H9 (cell line): ENCODE measurements at regions not wholly inside any gene's neighbourhood (a gene's known extent, or its start where the extent isn't known, plus 50 kb on each side); places are given as distances from the start of the nearest gene placed in this dataset.

Source experiments
- DNase-seq: peaks from one replicate; pipeline ENCODE4 v3.0.0-alpha.2; 2017
- H2AFZ ChIP-seq: one replicate; pipeline ENCODE4 v1.6.1; 2013; ENCODE audit warnings: mild to moderate bottlenecking, low read length, control low read depth, moderate library complexity
- H2AK5ac ChIP-seq: 2 replicates; pipeline ENCODE4 v1.6.1; 2013; ENCODE audit warnings: low read length, control low read depth, mixed read lengths; ENCODE audit not compliant: insufficient read length
- H2BK120ac ChIP-seq: one replicate; pipeline ENCODE4 v1.6.1; 2013; ENCODE audit warnings: low read depth, mild to moderate bottlenecking, low read length, control low read depth, inconsistent platforms; ENCODE audit not compliant: poor library complexity, severe bottlenecking
- H2BK12ac ChIP-seq: 2 replicates; pipeline ENCODE4 v1.6.1; 2013; ENCODE audit warnings: low read length, control low read depth, mixed read lengths, low read depth; ENCODE audit not compliant: insufficient read length
- H2BK15ac ChIP-seq: 2 replicates; pipeline ENCODE4 v1.6.1; 2013; ENCODE audit warnings: low read depth, low read length, control low read depth
- H2BK20ac ChIP-seq: one replicate; pipeline ENCODE4 v1.6.1; 2013; ENCODE audit warnings: low read depth, mild to moderate bottlenecking, low read length, control low read depth, inconsistent platforms; ENCODE audit not compliant: poor library complexity, severe bottlenecking
- H2BK5ac ChIP-seq: 2 replicates; pipeline ENCODE4 v1.6.1; 2013; ENCODE audit warnings: low read length, control low read depth, mixed read lengths; ENCODE audit not compliant: insufficient read length
- H3K14ac ChIP-seq: 2 replicates; pipeline ENCODE4 v1.6.1; 2013; ENCODE audit warnings: low read length, control low read depth; ENCODE audit not compliant: insufficient read depth
- H3K18ac ChIP-seq: 2 replicates; pipeline ENCODE4 v1.6.1; 2013; ENCODE audit warnings: low read depth, mild to moderate bottlenecking, mixed read lengths, low read length, control low read depth; ENCODE audit not compliant: insufficient read length
- H3K23ac ChIP-seq: 2 replicates; pipeline ENCODE4 v1.6.1; 2013; ENCODE audit warnings: low read length, control low read depth, mixed read lengths, low read depth; ENCODE audit not compliant: insufficient read length
- H3K23me2 ChIP-seq: 2 replicates; pipeline ENCODE4 v1.6.1; 2013; ENCODE audit warnings: low read depth, mild to moderate bottlenecking, mixed read lengths, low read length, control low read depth; ENCODE audit not compliant: insufficient read length, poor library complexity, severe bottlenecking
- H3K27ac ChIP-seq: 2 replicates; pipeline ENCODE4 v1.5.1; 2013; ENCODE audit warnings: low read length, control low read depth, mixed read lengths, low read depth; ENCODE audit not compliant: insufficient read length
- H3K27me3 ChIP-seq: 2 replicates; pipeline ENCODE4 v1.6.1; 2013; ENCODE audit warnings: low read length, control low read depth, inconsistent platforms; ENCODE audit not compliant: insufficient read depth
- H3K4ac ChIP-seq: 2 replicates; pipeline ENCODE4 v1.6.1; 2013; ENCODE audit warnings: low read depth, mild to moderate bottlenecking, control low read depth, inconsistent platforms, low read length, moderate library complexity
- H3K4me1 ChIP-seq: 2 replicates; pipeline ENCODE4 v1.6.1; 2013; ENCODE audit warnings: low read length, control low read depth, inconsistent platforms; ENCODE audit not compliant: insufficient read depth
- H3K4me2 ChIP-seq: 2 replicates; pipeline ENCODE4 v1.6.1; 2013; ENCODE audit warnings: low read length, control low read depth, mixed read lengths; ENCODE audit not compliant: insufficient read length, insufficient read depth
- H3K56ac ChIP-seq: 2 replicates; pipeline ENCODE4 v1.6.1; 2013; ENCODE audit warnings: low read depth, mild to moderate bottlenecking, mixed read lengths, low read length, control low read depth; ENCODE audit not compliant: insufficient read length
- H3K79me1 ChIP-seq: 2 replicates; pipeline ENCODE4 v1.6.1; 2013; ENCODE audit warnings: low read depth, mild to moderate bottlenecking, moderate library complexity, low read length, control low read depth, inconsistent platforms; ENCODE audit not compliant: insufficient read depth, poor library complexity, severe bottlenecking
- H3K79me2 ChIP-seq: 2 replicates; pipeline ENCODE4 v1.6.1; 2013; ENCODE audit warnings: low read length, control low read depth, inconsistent platforms; ENCODE audit not compliant: insufficient read depth
- H3K9ac ChIP-seq: 2 replicates; pipeline ENCODE4 v1.6.1; 2013; ENCODE audit warnings: low read length, control low read depth, mixed read lengths; ENCODE audit not compliant: insufficient read length; ENCODE audit errors: extremely low read depth
- H3K9me3 ChIP-seq: one replicate; pipeline ENCODE4 v1.6.1; 2013; ENCODE audit warnings: low read depth, low read length, inconsistent platforms; ENCODE audit not compliant: control insufficient read depth
- H3T11ph ChIP-seq: one replicate; pipeline ENCODE4 v1.6.1; 2013; ENCODE audit warnings: mild to moderate bottlenecking, low read length, control low read depth, inconsistent platforms
- H4K20me1 ChIP-seq: one replicate; pipeline ENCODE4 v1.6.1; 2013; ENCODE audit not compliant: control insufficient read depth, insufficient read length, insufficient read depth
- H4K5ac ChIP-seq: 2 replicates; pipeline ENCODE4 v1.6.1; 2013; ENCODE audit warnings: low read depth, mild to moderate bottlenecking, mixed read lengths, low read length, control low read depth; ENCODE audit not compliant: insufficient read length
- H4K8ac ChIP-seq: replicated peaks from 2 replicates; pipeline ENCODE4 v1.6.1; 2013; ENCODE audit warnings: low read length, control low read depth, mixed read lengths, low read depth; ENCODE audit not compliant: insufficient read length
- H4K91ac ChIP-seq: 2 replicates; pipeline ENCODE4 v1.6.1; 2013; ENCODE audit warnings: low read depth, mild to moderate bottlenecking, moderate library complexity, mixed read lengths, low read length, control low read depth; ENCODE audit not compliant: insufficient read length
- H3K27ac Mint-ChIP-seq, 3 experiments: 2 replicates in 2 of 3; 3 replicates in 1 of 3; pipeline ENCODE4 v1.8.0; 2020 to 2021; ENCODE audit warnings: mixed read lengths in 3 of 3, mild to moderate bottlenecking in 1 of 3, moderate library complexity in 1 of 3
- H3K27me3 Mint-ChIP-seq: 2 replicates; pipeline ENCODE4 v1.8.0; 2021; ENCODE audit warnings: low read depth, mild to moderate bottlenecking, moderate library complexity, mixed read lengths
- H3K36me3 Mint-ChIP-seq, 3 experiments: 2 replicates in 2 of 3; 3 replicates in 1 of 3; pipeline ENCODE4 v1.8.0; 2020 to 2021; ENCODE audit warnings: low read depth in 3 of 3, mixed read lengths in 3 of 3; ENCODE audit not compliant: insufficient read depth in 1 of 3
- H3K4me1 Mint-ChIP-seq, 2 experiments: 2 replicates each; pipeline ENCODE4 v1.8.0; 2020; ENCODE audit warnings: mixed read lengths in 2 of 2
- H3K4me3 Mint-ChIP-seq, 2 experiments: 2 replicates in 1 of 2; 3 replicates in 1 of 2; pipeline ENCODE4 v1.8.0; 2020 to 2021; ENCODE audit warnings: mild to moderate bottlenecking in 2 of 2, mixed read lengths in 2 of 2, moderate library complexity in 1 of 2
- H3K9me3 Mint-ChIP-seq, 2 experiments: 2 replicates in 1 of 2; 3 replicates in 1 of 2; pipeline ENCODE4 v1.8.0; 2020; ENCODE audit warnings: mild to moderate bottlenecking in 2 of 2, mixed read lengths in 2 of 2, moderate library complexity in 1 of 2
- WGBS: extraction: QIAGEN DNeasy Blood & Tissue Kit; methylation state at CpG from one replicate; pipeline ENCODE4 v1.1.7; 2013; ENCODE audit warnings: missing lambda C conversion rate, low lambda C conversion rate, mixed read lengths; ENCODE audit not compliant: insufficient read length; ENCODE audit errors: extremely low coverage; 5-methylcytosine and 5-hydroxymethylcytosine counted together
- TF ChIP-seq, protein P1 (sequence below): fragments of 200-600 bp; sonication (generic); conservative IDR thresholded peaks from 3 replicates; pipeline ENCODE4 v1.8.0; 2021; ENCODE audit warnings: antibody characterized with exemption, mild to moderate bottlenecking

DNA sequence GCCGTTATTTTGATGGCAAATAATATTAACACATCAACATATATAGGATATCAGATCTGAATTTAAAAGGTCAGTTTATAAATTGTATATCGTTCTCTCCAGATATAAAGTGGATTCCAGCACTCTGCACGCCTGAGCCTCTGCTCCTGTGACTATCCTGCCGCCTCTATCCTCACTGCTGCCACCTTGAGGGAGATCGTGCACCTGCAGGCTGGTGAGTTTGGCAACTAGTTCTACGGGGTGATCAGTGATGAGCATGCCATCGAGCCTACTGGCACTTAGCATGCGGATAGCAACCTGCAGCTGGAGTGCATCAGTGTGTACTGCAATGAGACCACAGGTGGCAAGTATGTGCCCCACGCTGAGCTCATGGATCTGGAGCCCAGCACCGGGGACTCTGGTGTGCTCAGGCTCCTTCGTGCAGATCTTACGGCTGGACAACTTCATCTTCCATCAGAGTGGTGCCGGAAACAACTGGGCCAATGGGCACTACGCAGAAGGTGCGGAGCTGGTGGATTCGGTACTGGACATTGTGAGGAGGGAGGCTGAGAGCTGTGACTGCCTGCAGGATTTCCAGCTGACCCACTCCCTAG, 84.9 kb downstream of the FBXO5 start:
- no peak overlapping the region for H3K23ac ChIP-seq
- H3K27me3 Mint-ChIP-seq, result peaks cover 11% of the 10 kb centered on the region
- no peak overlapping the region for H4K8ac ChIP-seq
- no peak overlapping the region for H2BK120ac ChIP-seq
- no peak overlapping the region for H3K56ac ChIP-seq
- H3K27ac Mint-ChIP-seq, result no peak overlapping the region
- DNase-seq, result peak; percentile 88
- no peaks in the 10 kb centered on the region for H3K4me1 ChIP-seq
- no peaks in the 10 kb centered on the region for H3K79me1 ChIP-seq
- H3K4me2 ChIP-seq, result no peak overlapping the region
- no peak overlapping the region for H2AFZ ChIP-seq
- no peaks in the 10 kb centered on the region for H3K27me3 ChIP-seq
- H2BK5ac ChIP-seq, result no peak overlapping the region
- no peaks in the 10 kb centered on the region for H3K9me3 Mint-ChIP-seq
- no CpG with 5 or more reads among the region's 16 CpGs for WGBS
- H3K4me3 Mint-ChIP-seq, result no peak overlapping the region
- no peaks in the 10 kb centered on the region for H3K79me2 ChIP-seq
- no peak overlapping the region for H2AK5ac ChIP-seq
- H2BK20ac ChIP-seq, result no peak overlapping the region
- no peak overlapping the region for H3K14ac ChIP-seq
- no peak overlapping the region for H2BK15ac ChIP-seq
- no peak overlapping the region for H3K27ac ChIP-seq
- peaks cover 13 to 28% of the 10 kb centered on the region in 2 experiments for H3K4me1 Mint-ChIP-seq
- TF ChIP-seq, protein P1, sequence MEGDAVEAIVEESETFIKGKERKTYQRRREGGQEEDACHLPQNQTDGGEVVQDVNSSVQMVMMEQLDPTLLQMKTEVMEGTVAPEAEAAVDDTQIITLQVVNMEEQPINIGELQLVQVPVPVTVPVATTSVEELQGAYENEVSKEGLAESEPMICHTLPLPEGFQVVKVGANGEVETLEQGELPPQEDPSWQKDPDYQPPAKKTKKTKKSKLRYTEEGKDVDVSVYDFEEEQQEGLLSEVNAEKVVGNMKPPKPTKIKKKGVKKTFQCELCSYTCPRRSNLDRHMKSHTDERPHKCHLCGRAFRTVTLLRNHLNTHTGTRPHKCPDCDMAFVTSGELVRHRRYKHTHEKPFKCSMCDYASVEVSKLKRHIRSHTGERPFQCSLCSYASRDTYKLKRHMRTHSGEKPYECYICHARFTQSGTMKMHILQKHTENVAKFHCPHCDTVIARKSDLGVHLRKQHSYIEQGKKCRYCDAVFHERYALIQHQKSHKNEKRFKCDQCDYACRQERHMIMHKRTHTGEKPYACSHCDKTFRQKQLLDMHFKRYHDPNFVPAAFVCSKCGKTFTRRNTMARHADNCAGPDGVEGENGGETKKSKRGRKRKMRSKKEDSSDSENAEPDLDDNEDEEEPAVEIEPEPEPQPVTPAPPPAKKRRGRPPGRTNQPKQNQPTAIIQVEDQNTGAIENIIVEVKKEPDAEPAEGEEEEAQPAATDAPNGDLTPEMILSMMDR, result peak; percentile 81
- no peak overlapping the region for H3K9ac ChIP-seq
- H4K20me1 ChIP-seq, result no peaks in the 10 kb centered on the region
- H3K36me3 Mint-ChIP-seq, result no peaks in the 10 kb centered on the region
- H4K5ac ChIP-seq, result no peak overlapping the region
- H3K9me3 ChIP-seq, result no peaks in the 10 kb centered on the region
- no peak overlapping the region for H2BK12ac ChIP-seq
- H4K91ac ChIP-seq, result no peak overlapping the region
- no peaks in the 10 kb centered on the region for H3K23me2 ChIP-seq
- H3K4ac ChIP-seq, result no peak overlapping the region
- no peak overlapping the region for H3K18ac ChIP-seq
- H3T11ph ChIP-seq, result no peak overlapping the region
